Skin of body (tissue), 1 donor: ENCODE measurements at regions not wholly inside any gene's neighbourhood (a gene's known extent, or its start where the extent isn't known, plus 50 kb on each side); places are given as distances from the start of the nearest gene placed in this dataset.
"Not testable (repeated sequence)": the region's sequence is repeated elsewhere in the genome, so short reads cannot be mapped to it uniquely, and the experiment has no call there.

Experiments
- DNase-seq: peaks from one replicate; lab custom pipeline; 2025; lab: John Stamatoyannopoulos, UW

- no peak for DNase-seq
Observed at GRCh38 chrX:96430756-96431455, 253.7 kb upstream of the DIAPH2 start.

GRCh38 chrX:96432647-96433046, 252.0 kb upstream of the DIAPH2 start:
- DNase-seq: no peak

DNA sequence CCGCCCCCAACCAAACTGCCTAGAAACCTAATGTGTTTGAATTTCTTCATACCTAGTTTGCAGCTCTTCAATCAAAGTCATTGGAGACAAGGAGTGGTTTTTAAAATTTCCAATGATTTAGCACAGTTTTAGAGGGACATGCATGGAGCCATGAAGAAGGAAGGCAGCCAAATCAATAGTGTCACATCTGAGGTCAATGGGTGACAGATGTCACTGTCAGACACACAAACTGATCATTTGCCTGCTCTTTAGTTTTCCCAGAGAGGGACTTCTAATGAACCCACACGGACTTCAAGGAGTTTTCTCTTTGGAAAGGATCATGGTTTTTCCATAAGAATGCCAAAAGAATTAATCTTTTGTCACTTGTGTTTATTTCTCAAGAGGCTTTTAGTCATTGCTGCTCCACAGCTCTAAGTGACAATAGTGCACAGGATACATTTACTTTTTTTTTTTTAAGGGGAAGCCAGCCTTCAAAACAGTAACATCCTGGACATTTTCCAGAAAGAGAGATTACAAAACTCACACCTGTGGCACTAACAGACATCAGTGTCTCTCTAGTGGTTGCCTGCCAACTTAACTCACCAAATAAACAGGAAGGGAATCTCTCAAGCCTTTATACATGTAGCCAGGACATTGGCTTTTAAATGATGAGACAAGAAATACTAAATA, 251.1 kb upstream of the DIAPH2 start:
- DNase-seq: no peak

DNA sequence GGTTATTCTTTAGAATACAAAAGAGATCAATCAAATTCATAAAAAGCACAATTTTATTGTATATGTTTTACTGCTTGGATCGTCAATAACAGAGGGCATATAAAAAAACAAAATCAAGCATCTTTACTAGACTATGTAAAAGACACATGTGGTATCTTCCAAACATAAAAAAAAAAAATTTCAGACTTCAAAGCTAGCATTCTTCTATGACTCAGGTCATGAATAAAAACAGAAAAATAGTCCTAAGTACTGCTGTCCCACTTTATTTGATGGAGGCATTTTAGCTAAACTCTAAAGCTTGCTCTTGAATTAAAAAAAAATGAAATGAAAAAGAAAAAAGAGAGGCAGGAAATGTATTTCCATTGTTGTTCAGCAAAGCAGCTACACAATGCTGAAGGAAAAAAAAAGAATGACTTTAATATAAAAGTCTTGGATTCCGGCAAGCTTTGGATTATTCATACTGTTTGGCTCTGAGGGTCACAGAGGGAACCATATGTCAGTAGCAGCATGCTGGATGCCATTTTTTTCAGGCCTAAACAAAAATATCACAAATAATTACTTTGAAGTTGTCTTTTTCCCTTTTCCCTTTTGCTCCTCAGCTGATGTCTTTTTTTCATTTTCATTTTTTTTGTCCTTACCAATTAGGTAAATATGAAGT, 249.1 kb upstream of the DIAPH2 start:
- no peak for DNase-seq

DNA sequence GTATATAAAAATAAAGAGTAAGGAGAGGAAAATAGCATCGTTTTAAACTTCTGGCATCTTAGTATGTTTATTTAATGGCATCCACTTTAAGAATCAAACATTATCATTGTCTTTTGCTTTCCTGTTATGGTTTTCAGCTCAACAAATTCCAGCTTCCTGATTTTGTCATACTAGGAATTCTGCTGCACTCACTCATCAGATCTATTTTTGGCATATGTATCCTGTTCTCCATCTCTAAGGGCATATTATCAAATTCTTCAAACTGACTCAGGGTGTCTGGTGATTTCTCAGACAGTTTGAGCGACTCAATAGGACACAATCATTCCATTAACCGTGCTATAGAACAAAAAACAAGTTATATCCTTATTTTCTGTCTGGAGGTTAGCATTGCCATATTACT, 248.5 kb upstream of the DIAPH2 start:
- DNase-seq: no peak

- no peak for DNase-seq
Observed at GRCh38 chrX:96438803-96439202, 245.8 kb upstream of the DIAPH2 start.

GRCh38 chrX:96440941-96441340, 243.7 kb upstream of the DIAPH2 start:
- no peak for DNase-seq

- no peak for DNase-seq
Observed at GRCh38 chrX:96445531-96446065, 239.0 kb upstream of the DIAPH2 start.

DNA sequence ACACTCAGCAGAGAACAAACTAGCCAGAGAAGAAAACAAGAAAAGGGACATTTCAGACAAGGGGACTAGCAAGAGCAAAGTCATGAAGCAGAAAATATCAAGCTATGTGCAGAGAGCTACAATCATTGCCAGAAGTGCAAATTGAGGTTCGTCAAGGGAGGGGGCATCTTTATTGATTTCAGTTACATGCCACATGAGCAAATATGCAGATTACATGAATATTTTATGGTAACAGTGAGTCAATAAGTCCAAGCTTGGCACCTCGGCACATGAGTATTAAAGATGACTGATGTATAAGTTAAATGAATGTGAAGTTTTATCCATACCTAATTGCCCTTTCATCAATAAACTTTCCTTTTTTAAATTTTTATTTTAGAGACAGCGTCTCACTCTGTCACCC, 238.1 kb upstream of the DIAPH2 start:
- no peak for DNase-seq

- DNase-seq: no peak
Observed at GRCh38 chrX:96447161-96447560, 237.5 kb upstream of the DIAPH2 start.

- no peak for DNase-seq
Observed at GRCh38 chrX:96449191-96449590, 235.5 kb upstream of the DIAPH2 start.

GRCh38 chrX:96449896-96450295, 234.7 kb upstream of the DIAPH2 start:
- peak; percentile 40 for DNase-seq

DNA sequence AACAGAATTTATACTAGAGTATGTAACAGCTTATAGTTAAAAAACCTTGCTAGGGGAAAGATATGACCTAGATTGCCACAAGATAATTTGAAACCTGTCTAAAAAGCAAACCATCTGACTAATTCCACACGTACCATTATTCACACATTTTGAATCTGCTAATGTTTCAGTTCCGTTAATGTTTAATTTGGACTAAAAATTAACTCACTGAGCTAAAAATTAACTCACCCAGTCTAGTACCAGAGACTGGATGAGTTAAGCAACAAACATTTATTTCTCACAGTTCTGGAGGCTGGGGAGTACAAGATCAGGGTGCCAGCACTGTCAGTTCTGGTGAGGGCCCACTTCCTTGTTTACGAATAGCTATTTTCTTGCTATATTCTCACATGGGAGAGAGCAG, 231.5 kb upstream of the DIAPH2 start:
- no peak for DNase-seq

GRCh38 chrX:96455078-96455477, 229.6 kb upstream of the DIAPH2 start:
- DNase-seq: no peak

DNA sequence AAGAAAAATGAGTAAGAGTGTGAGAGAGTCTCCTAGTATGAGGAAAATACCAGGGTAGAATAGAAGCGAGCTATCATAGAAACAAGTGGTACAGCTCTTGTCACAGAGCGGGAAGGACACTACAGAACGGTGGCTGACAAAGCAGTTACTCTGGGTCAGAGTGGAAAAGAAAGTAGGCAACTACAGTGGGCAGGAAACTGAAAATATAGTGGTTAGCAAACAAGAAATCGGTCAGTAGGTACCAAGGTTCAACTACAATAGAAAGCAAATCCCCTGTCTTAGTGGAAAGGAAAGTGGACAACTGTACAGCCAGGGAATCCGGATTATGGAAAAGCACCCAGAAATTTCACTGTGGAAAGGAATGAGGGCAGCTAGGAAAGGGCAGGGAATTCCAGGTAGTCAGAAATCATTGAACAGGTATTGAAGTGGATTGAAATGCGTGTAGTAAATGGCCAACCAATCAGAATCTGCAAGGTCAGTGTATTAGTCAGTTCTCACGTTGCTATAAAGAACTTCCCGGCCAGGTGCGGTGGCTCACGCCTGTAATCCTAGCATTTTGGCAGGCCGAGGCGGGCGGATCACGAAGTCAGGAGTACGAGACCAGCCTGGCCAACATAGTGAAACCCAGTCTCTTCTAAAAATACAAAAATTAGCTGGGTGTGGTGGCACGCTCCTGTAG, 219.6 kb upstream of the DIAPH2 start:
- DNase-seq: no peak

- no peak for DNase-seq
Observed at GRCh38 chrX:96474029-96474740, 210.5 kb upstream of the DIAPH2 start.

- DNase-seq: no peak
Observed at GRCh38 chrX:96474741-96475125, 209.9 kb upstream of the DIAPH2 start.

DNA sequence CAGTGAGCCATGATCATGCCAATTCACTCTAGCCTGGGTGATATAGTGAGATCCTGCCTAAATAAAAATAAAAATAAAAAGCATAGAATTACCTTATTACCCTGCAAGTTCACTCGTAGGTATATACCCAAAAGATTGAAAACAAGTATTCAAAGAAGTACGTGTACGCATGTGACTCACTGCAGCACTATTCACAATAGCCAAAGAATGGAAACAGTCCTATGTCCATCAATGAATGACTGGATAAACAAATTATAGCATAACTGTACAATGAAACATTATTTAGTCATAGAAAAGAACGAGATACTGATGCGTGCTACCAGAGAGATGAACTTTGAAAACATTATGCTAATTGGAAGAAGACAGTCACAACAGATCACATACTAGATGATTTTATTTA, 204.6 kb upstream of the DIAPH2 start:
- no peak for DNase-seq

GRCh38 chrX:96481831-96482230, 202.8 kb upstream of the DIAPH2 start:
- DNase-seq: no peak

DNA sequence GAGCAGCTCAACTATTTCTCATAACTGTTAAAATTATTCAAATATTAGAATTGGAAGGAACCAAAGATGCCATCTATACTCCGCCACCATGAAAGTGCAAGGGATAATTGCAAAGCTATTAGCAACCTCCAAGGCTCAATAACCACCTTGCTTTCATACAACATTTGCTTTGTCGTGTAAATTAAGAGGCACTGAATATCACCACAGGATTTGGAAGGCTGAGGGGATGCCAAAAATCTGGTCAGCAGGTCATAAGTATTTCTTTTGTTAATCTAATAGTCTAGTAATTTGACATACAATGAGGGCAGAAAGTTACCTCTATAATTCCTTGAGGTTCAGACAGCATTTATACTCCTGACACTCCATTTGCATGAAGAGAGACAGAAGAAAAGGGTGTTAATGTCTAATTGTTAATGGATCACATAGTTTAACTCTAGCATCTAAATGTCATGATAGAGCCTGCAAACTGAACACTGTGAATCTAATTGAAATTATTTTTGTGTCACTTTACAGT, 200.9 kb upstream of the DIAPH2 start:
- no peak for DNase-seq

- DNase-seq: not testable (repeated sequence)
Observed at GRCh38 chrX:96486687-96487086, 198.0 kb upstream of the DIAPH2 start.
